Neuronal stem cell (in vitro differentiated cells): ENCODE measurements at regions not wholly inside any gene's neighbourhood (a gene's known extent, or its start where the extent isn't known, plus 50 kb on each side); places are given as distances from the start of the nearest gene placed in this dataset.
"Not testable (repeated sequence)": the region's sequence is repeated elsewhere in the genome, so short reads cannot be mapped to it uniquely, and the experiment has no call there.

Source experiments
- DNase-seq: peaks from one replicate; pipeline ENCODE4 v3.0.0-alpha.2; 2013; ENCODE audit warnings: low spot score
- H2AFZ ChIP-seq: one replicate; pipeline ENCODE4 v1.6.1; 2013; ENCODE audit warnings: mild to moderate bottlenecking, low read length, inconsistent platforms
- H2AK5ac ChIP-seq: 2 replicates; pipeline ENCODE4 v1.6.1; 2013; ENCODE audit warnings: low read depth, mild to moderate bottlenecking, inconsistent platforms, low read length, moderate library complexity, mixed read lengths
- H2BK120ac ChIP-seq: 2 replicates; pipeline ENCODE4 v1.6.1; 2013; ENCODE audit warnings: low read depth, mild to moderate bottlenecking, inconsistent platforms, low read length, moderate library complexity, mixed read lengths
- H2BK12ac ChIP-seq: one replicate; pipeline ENCODE4 v1.6.1; 2013; ENCODE audit warnings: low read length, inconsistent platforms
- H2BK15ac ChIP-seq: 2 replicates; pipeline ENCODE4 v1.6.1; 2013; ENCODE audit warnings: mild to moderate bottlenecking, low read length, inconsistent platforms, mixed read lengths
- H2BK5ac ChIP-seq: one replicate; pipeline ENCODE4 v1.6.1; 2013; ENCODE audit warnings: inconsistent platforms, mild to moderate bottlenecking, low read length, moderate library complexity
- H3K14ac ChIP-seq: one replicate; pipeline ENCODE4 v1.6.1; 2013; ENCODE audit warnings: low read length, inconsistent platforms
- H3K18ac ChIP-seq: 2 replicates; pipeline ENCODE4 v1.6.1; 2013; ENCODE audit warnings: low read length, inconsistent platforms
- H3K23ac ChIP-seq: 2 replicates; pipeline ENCODE4 v1.6.1; 2013; ENCODE audit warnings: low read depth, mild to moderate bottlenecking, mixed read lengths, low read length, inconsistent platforms; ENCODE audit not compliant: poor library complexity
- H3K27ac ChIP-seq: replicated peaks from 3 replicates; pipeline ENCODE4 v1.5.1; 2013; ENCODE audit warnings: low read length, inconsistent platforms
- H3K27me3 ChIP-seq, 3 experiments: 2 replicates each; pipeline ENCODE4 v1.6.1; 2013; ENCODE audit warnings: low read length in 3 of 3, mild to moderate bottlenecking in 2 of 3, inconsistent platforms in 1 of 3, low read depth in 1 of 3, mixed read lengths in 1 of 3, moderate library complexity in 1 of 3; ENCODE audit not compliant: control insufficient read depth in 3 of 3, insufficient read depth in 3 of 3
- H3K36me3 ChIP-seq, 2 donors: replicated peaks in 1 of 2; 2 replicates each; pipeline ENCODE4 v1.6.1; 2013; ENCODE audit warnings: low read length in 2 of 2; ENCODE audit not compliant: control insufficient read depth in 2 of 2, insufficient read depth in 2 of 2
- H3K4ac ChIP-seq: 2 replicates; pipeline ENCODE4 v1.6.1; 2013; ENCODE audit warnings: inconsistent platforms, mild to moderate bottlenecking, low read length, moderate library complexity
- H3K4me1 ChIP-seq, 2 donors: 1 replicate in 1 of 2; 2 replicates in 1 of 2; pipeline ENCODE4 v1.6.1; 2013; ENCODE audit warnings: low read length in 2 of 2, low read depth in 1 of 2; ENCODE audit not compliant: control insufficient read depth in 2 of 2, insufficient read depth in 1 of 2
- H3K4me2 ChIP-seq: one replicate; pipeline ENCODE4 v1.6.1; 2013; ENCODE audit warnings: mild to moderate bottlenecking, low read length, inconsistent platforms; ENCODE audit not compliant: insufficient read depth, poor library complexity, severe bottlenecking
- H3K4me3 ChIP-seq, 2 donors: 2 replicates each; pipeline ENCODE4 v1.5.1; 2013; ENCODE audit warnings: low read length in 2 of 2, mild to moderate bottlenecking in 2 of 2, inconsistent platforms in 1 of 2, moderate library complexity in 1 of 2
- H3K79me1 ChIP-seq: one replicate; pipeline ENCODE4 v1.6.1; 2013; ENCODE audit warnings: low read depth, mild to moderate bottlenecking, inconsistent platforms, low read length, moderate library complexity
- H3K9ac ChIP-seq: one replicate; pipeline ENCODE4 v1.6.1; 2013; ENCODE audit warnings: mild to moderate bottlenecking, low read depth, low read length, inconsistent platforms; ENCODE audit not compliant: poor library complexity
- H3K9me3 ChIP-seq, 2 donors: replicated peaks in 1 of 2; 2 replicates each; pipeline versions ENCODE3 to v1.6.1; 2013; ENCODE audit warnings: low read length in 2 of 2, mild to moderate bottlenecking in 2 of 2, inconsistent platforms in 1 of 2, low read depth in 1 of 2, mixed read lengths in 1 of 2, moderate library complexity in 1 of 2; ENCODE audit not compliant: control insufficient read depth in 2 of 2, insufficient read depth in 1 of 2
- H4K8ac ChIP-seq: one replicate; pipeline ENCODE4 v1.6.1; 2013; ENCODE audit warnings: low read depth, mild to moderate bottlenecking, inconsistent platforms, low read length, moderate library complexity
- H4K91ac ChIP-seq: one replicate; pipeline ENCODE4 v1.6.1; 2013; ENCODE audit warnings: low read length, low read depth, mild to moderate bottlenecking, inconsistent platforms; ENCODE audit not compliant: poor library complexity
- WGBS, 2 donors: extraction: QIAGEN DNeasy Blood & Tissue Kit; methylation state at CpG; one replicate each; pipeline ENCODE4 v1.1.7; 2013; ENCODE audit warnings: missing lambda C conversion rate in 2 of 2, mixed read lengths in 1 of 2; ENCODE audit not compliant: insufficient read length in 2 of 2, insufficient replicate concordance in 1 of 2; ENCODE audit errors: extremely low coverage in 2 of 2; 5-methylcytosine and 5-hydroxymethylcytosine counted together

GRCh38 chr1:58180537-58180936 lies 366.0 kb downstream of the OMA1 start:
- no peak overlapping the region for H2AFZ ChIP-seq
- DNase-seq = no peak
- H3K18ac ChIP-seq = no peak overlapping the region
- H3K4me3 ChIP-seq = no peak overlapping the region
- no peak overlapping the region for H2BK12ac ChIP-seq
- no peak overlapping the region for H2BK15ac ChIP-seq
- no peak overlapping the region for H3K4me2 ChIP-seq
- no peak overlapping the region for H4K91ac ChIP-seq
- H2BK5ac ChIP-seq = no peak overlapping the region
- no CpG with 5 or more reads among the region's 2 CpGs for WGBS, 2 donors
- no peaks in the 10 kb centered on the region for H3K36me3 ChIP-seq
- H2AK5ac ChIP-seq = no peak overlapping the region
- H3K27ac ChIP-seq = no peak overlapping the region
- no peaks in the 10 kb centered on the region for H3K79me1 ChIP-seq
- H3K23ac ChIP-seq = no peak overlapping the region
- no peak overlapping the region for H3K4ac ChIP-seq
- no peak overlapping the region for H4K8ac ChIP-seq
- H3K27me3 ChIP-seq = no peaks in the 10 kb centered on the region
- H3K9ac ChIP-seq = no peak overlapping the region
- peaks cover 0 to 14% of the 10 kb centered on the region in 2 donors for H3K9me3 ChIP-seq
- no peak overlapping the region for H3K14ac ChIP-seq
- H3K4me1 ChIP-seq = no peaks in the 10 kb centered on the region
- H2BK120ac ChIP-seq = no peak overlapping the region

- DNase-seq = not testable (repeated sequence)
- WGBS, 2 donors = no CpG with 5 or more reads among the region's 3 CpGs
Observed at GRCh38 chr1:58169160-58169559, 377.4 kb downstream of the OMA1 start.

GRCh38 chr1:58167131-58167530 lies 379.4 kb downstream of the OMA1 start:
- DNase-seq, H4K91ac ChIP-seq, H2AFZ ChIP-seq, H2BK5ac ChIP-seq, H3K4me3 ChIP-seq, H3K27ac ChIP-seq, H2BK15ac ChIP-seq, H2AK5ac ChIP-seq, H3K4ac ChIP-seq, H2BK12ac ChIP-seq, H3K18ac ChIP-seq, H4K8ac ChIP-seq, H3K14ac ChIP-seq, H3K79me1 ChIP-seq, H3K27me3 ChIP-seq, H3K9me3 ChIP-seq, H3K9ac ChIP-seq, H3K23ac ChIP-seq, H3K36me3 ChIP-seq, H3K4me1 ChIP-seq, H2BK120ac ChIP-seq, H3K4me2 ChIP-seq: not testable (repeated sequence)
- WGBS, 2 donors = no CpG with 5 or more reads among the region's 1 CpG

More at GRCh38 chr1:58169160-58169559, 377.4 kb downstream of the OMA1 start:
- H2BK12ac ChIP-seq, H3K9ac ChIP-seq, H3K4ac ChIP-seq, H3K27me3 ChIP-seq, H3K4me1 ChIP-seq, H3K23ac ChIP-seq, H2BK5ac ChIP-seq, H3K36me3 ChIP-seq, H3K4me2 ChIP-seq, H3K79me1 ChIP-seq, H2AFZ ChIP-seq, H2AK5ac ChIP-seq, H2BK15ac ChIP-seq, H2BK120ac ChIP-seq, H3K4me3 ChIP-seq, H3K14ac ChIP-seq, H4K8ac ChIP-seq, H3K9me3 ChIP-seq, H3K18ac ChIP-seq, H3K27ac ChIP-seq, H4K91ac ChIP-seq: not testable (repeated sequence)

- H2BK12ac ChIP-seq = no peak overlapping the region
- H2AFZ ChIP-seq = no peak overlapping the region
- H2BK15ac ChIP-seq = no peak overlapping the region
- no peak overlapping the region for H4K8ac ChIP-seq
- H3K79me1 ChIP-seq = no peaks in the 10 kb centered on the region
- H3K23ac ChIP-seq = no peak overlapping the region
- no peak for DNase-seq
- H3K27me3 ChIP-seq = no peaks in the 10 kb centered on the region
- WGBS, 2 donors = no CpG with 5 or more reads among the region's 3 CpGs
- no peak overlapping the region for H3K4me3 ChIP-seq
- H3K4me2 ChIP-seq = no peak overlapping the region
- no peak overlapping the region for H3K27ac ChIP-seq
- H4K91ac ChIP-seq = no peak overlapping the region
- H3K9me3 ChIP-seq = no peaks in the 10 kb centered on the region
- no peak overlapping the region for H3K9ac ChIP-seq
- no peaks in the 10 kb centered on the region for H3K36me3 ChIP-seq
- peaks cover 0 to 5% of the 10 kb centered on the region in 2 donors for H3K4me1 ChIP-seq
- no peak overlapping the region for H2BK120ac ChIP-seq
- H3K4ac ChIP-seq = no peak overlapping the region
- no peak overlapping the region for H3K18ac ChIP-seq
- no peak overlapping the region for H3K14ac ChIP-seq
- no peak overlapping the region for H2BK5ac ChIP-seq
- no peak overlapping the region for H2AK5ac ChIP-seq
Observed at GRCh38 chr1:58166417-58166816, 380.1 kb downstream of the OMA1 start.
